Forelimb muscle (tissue), 1 donor: ENCODE measurements at regions not wholly inside any gene's neighbourhood (a gene's known extent, or its start where the extent isn't known, plus 50 kb on each side); places are given as distances from the start of the nearest gene placed in this dataset.
"Not testable (repeated sequence)": the region's sequence is repeated elsewhere in the genome, so short reads cannot be mapped to it uniquely, and the experiment has no call there.

Experiments used
- DNase-seq: peaks from one replicate; pipeline ENCODE4 v3.0.0-alpha.2; 2013; ENCODE audit warnings: low read depth

DNA sequence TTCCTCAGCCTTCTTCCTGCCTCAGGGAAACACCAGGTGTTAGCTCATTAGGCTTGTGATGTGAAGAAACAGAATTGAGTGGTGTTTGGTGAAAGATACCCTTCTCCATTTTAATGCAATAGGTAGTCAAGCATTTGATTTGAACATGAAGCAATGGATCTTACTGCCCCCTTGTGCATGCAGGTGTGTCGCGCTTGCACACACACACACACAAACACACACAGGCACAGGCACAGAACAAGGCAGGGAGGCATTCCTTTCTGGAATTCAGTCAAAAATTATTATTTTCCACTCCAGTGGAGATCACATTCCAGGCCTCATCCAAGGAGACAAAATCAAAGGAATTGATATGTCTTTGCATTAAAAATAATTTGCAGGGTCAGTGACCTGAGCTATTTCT, 667.0 kb upstream of the MARCKS start:
- no peak for DNase-seq

DNA sequence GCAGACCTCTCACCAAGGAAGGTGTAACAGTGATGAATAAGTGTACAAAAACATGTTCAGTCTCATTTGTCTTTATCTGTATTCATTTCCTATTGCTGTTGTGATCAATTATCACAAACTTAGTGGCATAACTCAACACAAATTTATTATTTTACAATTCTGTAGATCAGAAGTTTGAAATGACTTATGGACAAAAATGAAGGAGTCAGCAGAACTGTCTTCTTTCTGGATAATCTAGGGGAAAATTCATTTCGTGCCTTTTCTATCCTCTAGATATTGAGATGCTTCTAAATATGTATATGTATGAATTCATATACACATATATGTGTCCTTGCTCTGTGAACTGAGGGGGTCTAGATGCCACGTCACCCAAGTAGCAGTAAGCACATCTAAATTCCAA, 663.1 kb upstream of the MARCKS start:
- no peak for DNase-seq

DNA sequence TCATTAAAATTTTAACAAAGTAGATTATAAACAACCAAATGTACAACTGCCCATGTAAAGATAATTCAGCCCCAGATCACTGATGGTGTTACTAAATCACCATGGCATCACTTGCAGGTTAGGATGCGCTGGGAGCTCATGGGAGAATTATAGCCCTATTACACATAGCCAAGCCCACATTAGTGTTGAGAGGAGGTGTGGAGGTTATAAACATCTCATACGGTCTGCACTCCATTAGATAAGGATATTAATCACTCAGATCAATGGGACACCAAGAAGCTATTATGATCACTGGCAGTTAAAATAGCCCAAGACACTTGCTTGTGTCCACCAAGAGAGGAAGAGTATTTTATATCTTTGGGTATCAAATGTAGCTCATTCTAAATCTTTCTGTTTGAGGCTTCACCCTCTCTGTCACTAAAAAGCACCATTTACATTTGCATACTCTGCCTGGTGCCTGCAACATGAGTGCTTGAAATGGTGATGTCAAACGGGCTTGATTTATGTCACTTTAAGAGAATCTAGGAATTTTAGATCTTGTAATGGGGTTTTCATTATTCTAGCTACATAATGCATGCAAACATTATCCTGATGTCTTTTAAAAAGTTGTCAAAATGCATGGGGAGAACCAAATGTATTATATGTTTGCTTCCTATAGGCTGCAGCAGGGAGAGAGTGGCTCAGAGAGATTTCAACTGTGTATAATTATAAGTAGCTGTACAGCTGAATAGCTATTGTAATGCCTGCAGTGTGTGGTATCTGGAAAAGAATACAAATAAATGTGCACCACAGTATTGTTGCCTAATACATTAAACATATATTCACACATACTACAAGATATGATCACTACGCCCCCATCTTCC, 654.1 kb upstream of the MARCKS start:
- DNase-seq, result no peak

DNA sequence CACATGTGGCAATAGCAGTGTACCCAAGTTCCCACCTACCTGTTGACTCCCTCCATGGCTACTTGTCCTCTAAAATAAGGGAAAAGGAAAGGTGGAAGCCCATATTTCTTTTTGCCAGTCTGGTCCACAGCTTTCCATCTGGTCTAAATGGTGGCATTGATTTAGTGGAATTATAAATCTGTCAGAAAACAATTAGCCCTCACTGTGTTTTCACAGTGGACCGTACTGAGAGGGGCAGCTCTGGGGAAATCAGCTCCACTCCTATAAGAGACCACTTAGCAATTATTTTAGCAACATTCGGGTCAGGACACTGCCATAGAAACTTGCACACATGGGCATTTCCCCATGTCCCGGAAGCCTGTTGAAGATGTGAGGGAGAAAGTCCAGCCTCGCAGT, 653.4 kb upstream of the MARCKS start:
- no peak for DNase-seq

DNA sequence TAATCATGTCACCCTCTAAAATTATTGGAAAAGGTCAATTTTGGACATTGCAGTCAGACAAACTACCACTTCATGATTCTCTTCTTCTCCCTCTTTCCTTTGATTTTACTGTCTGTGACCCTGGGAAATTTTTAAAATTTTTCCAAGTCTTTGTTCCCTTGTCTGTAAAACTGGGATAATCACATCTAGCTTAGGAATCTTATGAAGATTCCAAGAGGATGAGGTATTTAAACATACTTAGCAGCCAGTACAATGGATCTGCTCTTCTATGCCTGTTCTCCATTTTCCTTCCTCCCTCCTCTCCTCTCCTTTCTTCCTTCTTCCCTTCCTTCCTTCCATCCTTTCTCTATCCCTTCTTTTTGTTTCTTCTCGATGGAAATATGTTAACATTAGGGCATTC, 651.6 kb upstream of the MARCKS start:
- no peak for DNase-seq

DNA sequence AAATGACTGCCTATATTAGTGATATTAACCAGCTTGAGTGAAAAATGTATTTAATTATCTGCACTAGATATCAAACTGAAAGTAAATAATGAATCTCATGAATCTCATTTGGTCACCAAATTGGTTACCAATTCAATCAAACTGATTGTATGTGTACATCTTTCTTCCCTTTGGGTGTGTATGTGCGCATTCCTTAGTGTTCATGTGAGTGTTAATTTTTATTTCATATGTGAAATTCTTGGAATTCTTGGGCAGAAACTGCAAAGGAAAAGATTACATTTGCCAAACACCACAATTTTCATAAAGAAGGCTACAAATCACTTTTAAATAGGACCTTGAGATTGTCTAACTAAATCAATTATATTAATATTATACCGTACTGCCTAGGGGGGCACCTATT, 648.4 kb upstream of the MARCKS start:
- DNase-seq, result no peak

DNA sequence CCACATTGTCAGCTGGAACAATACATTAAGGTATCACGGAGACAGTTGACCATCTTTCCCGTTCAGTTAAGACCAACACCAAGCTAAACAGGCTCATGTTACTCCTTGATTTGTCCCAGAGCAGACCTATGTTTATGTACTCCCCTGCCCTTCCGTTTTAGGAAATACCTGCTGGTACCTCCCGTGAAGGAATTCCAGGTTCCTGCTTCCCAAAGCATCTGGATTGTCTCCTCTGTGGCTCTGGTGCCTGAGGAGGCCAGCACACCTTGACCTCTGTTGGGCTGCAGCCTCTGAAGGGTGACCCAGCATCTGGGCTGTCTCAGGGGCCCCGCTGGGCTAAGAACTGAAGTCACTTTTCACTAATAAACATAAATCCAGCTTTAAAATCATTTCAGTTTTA, 647.8 kb upstream of the MARCKS start:
- DNase-seq, result no peak

DNA sequence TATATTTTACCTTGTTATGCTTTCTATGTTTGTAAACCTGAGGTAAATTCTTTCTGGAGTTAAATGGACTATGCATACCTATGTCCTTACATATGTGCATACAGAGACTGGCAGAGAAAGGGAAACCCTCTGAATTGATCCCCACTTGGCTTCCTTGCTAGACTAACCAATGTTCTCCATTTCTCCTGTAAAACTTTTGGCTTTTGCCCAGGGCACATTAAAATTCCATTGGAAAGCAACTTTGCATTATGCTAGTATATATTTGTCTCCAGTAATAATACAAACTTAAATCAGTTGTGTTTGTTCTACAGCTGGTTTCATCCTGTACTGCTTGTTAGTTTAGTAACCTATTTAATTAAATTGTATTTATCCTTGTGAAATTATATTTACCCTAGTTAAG, 646.0 kb upstream of the MARCKS start:
- DNase-seq, result no peak

DNA sequence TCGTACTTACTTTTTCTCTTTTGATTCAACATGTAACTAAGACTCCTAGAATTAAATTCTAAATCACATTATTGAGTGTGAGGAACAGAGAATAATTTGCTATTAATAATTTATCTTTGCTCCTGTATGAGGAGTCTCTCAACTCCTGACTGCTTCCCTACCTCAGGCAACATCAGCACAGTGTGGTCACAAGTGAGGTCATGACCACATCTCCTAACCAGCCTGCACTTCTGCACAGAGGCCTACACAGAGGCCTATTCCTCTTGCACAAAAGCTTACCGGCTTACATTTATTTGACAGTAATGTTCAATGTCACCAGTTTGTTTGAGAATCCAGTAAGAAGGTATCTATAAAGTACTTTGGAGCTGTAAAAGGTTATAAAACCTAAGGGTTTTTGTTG, 637.4 kb upstream of the MARCKS start:
- DNase-seq, result no peak

DNA sequence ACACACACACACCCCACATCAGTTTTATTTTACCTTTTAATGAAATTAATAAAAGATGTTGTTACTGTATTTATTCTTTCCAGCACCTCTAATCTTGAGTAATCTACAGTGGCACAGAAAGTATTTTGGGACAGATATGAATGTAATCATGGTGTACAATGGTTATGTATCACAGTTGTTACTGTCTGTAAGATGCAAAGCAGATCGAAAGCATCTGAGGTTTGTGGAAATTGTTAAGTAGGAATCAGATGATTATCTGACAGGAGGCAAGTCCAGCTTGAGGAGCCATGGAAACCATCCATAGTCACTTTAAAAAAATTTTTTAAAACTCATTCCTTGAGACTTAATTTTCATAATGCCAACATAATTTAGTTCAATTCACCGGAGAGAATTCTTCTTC, 636.3 kb upstream of the MARCKS start:
- no peak for DNase-seq

DNA sequence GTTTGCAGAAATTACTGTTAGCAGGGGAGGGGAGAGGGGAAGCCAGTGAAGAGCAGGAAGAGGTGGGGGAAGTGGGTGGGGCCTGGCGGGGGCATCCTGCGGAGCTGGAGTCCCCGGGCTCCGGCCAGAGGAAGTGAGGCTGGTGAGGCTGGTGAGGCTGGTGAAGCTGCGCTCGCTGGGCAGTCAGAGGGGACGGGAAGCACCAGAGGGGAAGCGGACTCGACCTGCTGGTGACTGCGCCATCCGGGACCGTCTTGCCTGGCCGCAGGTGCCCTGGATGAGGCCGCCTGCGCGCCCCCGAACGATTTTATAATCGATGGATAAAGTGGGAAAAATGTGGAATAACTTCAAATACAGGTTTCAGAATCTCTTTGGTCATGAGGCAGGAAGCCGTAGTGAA, 635.3 kb upstream of the MARCKS start:
- no peak for DNase-seq

DNA sequence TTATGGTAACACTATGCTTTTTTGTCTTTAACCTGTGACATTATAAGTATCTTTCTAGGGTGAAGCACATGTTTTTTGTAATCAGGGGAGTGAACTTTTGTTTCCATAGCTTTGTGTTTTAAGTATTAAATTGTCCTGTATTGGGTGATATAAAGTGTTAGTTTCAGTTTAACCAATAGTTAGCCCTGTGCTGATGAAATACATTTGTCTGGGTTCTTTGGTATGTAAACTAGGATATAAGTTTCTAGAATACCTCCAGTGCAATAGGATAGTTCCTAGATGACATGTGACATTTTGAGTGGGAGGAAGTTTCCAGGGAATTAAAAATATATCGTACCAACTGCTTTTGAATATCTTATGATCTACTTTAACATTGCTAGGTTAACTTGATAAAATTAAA, 611.0 kb upstream of the MARCKS start:
- no peak for DNase-seq

DNA sequence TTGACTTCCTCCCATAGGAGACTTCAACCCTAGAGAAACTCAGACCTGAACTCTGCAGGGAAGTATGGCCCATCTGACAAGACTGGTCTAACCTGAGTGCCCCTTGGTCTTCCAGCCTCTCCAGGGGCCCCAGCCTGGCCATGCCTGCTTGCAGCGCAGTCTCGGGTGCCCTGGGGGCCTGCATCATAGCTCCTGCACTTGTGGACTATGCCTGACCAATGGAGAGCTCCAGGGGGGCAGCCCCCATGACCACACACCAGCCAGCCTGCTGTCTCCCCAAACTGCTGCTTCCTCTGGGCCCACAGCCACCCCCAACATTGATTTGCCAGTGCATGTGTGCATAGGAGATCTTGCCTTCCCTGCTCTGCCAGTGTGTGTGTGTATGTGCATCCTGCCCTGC, 608.6 kb upstream of the MARCKS start:
- no peak for DNase-seq

DNA sequence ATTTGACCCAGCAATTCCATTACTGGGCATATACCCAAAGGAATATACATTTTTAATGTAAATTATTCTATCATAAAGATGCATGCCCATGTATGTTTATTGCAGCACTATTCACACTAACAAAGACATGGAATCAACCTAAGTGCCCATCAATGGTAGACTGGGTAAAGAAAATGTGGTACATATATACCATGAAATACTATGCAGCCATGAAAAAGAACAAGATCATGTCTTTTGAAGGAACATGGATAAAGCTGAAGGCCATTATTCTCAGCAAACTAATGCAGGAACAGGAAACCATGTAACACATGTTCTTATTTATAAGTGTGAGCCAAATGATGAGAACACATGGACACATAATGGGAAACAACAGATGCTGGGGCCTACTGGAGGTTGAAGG, 603.0 kb upstream of the MARCKS start:
- not testable (repeated sequence) for DNase-seq

DNA sequence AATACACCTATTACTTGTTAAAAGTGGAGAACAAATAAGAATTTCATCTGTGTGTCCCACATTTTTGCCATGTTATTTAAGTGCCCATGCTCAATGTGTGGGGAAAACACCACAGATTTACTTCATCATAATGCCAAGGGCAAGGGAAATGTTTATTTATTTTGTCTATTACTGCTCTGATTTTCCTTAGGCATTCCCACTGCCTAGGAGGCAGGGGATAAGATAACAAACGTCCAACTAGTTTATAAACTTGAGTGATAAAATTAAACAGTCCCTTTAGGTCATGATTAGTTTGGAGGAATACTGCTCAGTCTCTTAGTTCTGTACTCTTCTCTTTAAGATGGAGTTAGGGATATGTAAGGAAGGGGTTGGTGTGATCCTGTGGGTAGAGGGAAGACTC, 598.4 kb upstream of the MARCKS start:
- no peak for DNase-seq

DNA sequence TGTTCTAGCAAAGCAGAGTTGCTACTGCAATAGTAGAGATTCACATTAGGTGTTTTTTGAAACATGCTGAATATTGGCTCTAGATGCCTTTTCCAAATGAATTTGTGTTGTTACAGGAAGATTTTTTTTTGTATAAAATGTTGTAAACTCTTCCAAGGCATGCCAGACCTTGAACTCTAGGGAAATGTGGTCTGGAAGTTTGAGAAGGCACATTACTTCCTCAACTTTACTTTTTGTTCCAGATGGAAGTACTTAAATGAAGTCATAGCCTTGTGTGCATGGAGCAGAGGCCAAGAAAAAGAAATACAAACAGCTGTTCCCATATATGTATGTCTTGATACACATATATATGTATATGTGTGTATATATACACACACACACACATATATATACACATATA, 585.7 kb upstream of the MARCKS start:
- peak; percentile 91 for DNase-seq

DNA sequence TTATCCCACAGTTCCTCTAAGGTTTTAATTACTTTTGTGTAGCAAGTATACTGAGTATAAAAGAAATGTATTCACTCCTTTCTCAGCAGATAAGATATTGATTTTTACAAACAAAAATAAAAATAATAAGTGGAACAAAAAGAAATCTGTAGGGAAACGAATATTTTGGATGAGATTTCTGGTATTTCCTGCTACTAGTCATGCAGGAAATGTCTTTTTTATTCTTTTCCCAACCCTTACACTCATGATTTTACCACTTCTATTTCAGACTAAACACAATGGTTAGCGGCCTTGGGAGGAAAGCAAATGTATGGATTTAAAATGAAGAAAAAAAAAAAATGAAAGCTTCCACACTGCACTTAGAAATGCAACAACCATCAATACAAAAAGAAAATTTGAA, 580.5 kb upstream of the MARCKS start:
- no peak for DNase-seq

DNA sequence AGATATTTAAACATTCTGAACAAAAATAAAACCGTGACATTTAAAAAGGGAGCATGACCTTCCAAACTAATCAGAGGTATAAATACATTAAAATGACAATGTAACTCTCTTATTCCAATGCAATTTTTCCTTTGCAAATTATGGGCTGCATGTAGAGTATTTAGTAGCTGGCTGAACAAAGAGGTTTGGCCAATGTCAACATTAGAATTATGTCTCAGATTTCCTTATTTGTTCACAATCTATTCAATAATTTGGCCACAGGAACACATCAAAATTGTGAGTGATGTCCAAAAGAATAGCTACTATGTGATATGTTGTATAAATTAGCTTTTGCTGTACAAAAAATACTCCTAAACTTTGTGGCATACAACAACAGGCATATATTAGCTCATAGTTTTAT, 580.0 kb upstream of the MARCKS start:
- DNase-seq, result no peak

DNA sequence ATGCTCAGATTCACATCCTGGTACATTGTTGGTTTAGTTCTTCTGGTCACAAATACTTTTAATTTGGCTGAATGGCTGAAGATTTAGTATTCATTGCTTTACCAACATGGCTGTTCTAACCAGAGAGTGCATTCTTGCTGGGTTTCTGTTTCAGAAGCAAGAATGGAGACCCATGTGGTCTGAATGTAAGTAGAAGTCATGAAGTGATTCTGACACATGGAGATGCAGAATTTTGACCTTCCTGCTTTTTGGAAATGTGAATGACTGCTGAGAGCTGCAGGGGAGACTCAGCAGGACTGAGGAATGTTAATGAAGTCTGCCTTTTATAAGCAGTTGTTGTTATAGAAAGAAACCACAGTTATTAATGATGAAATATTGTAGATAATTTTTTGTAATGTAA, 576.1 kb upstream of the MARCKS start:
- no peak for DNase-seq

DNA sequence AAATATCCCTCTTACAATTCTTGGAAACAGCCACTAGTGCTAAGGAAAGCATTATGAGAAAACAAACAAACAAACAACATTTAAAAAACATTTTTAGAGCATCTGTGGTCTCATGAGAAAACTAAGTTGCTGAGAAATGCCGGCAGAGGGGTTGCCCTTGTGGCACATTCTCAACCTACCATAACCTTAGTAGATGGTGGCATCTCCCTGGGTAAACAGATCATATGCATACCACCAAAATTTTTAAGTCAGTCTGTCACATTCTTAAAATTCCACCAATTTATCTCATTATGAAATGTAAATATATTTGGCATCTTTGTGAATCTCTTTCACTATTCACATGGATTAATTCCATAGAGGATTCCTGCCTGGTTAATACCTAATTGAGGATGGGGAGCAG, 575.7 kb upstream of the MARCKS start:
- no peak for DNase-seq

DNA sequence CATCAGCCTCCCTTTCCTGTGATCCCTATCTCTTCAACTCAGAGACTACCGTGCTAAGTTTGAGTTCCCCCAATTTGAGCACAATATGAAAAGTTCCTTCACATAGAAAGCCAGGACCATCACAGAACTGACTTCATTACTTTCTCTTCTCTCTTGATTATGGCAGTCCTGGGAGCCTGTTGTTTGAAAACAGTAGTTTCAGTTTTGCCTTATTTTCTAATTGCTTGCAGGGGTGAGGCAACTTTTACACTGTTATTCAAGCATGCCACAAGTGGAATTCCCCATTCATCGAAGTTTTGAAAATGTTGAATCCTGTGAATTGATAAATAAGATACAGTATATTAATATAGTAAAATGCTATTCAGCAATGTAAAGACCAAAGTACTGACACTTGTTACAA, 569.7 kb upstream of the MARCKS start:
- DNase-seq, result no peak

DNA sequence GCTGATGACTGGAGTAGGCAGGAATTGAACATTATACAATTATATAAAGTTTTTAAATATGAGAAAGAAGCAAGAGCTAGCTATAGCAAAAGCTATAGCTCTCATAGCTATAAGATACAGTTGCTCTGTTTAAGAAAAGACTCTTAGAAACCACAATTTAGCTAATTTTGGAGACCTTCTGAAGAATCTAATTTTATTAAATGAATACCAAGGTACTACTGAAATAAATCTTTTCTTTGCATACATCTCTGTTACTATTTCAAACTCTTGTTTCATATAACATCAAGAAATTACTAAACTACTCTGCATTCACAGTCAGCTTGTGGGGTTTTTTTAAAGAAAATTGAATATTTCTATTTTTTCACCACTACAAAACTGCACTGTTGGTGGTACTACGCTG, 568.7 kb upstream of the MARCKS start:
- DNase-seq, result no peak

DNA sequence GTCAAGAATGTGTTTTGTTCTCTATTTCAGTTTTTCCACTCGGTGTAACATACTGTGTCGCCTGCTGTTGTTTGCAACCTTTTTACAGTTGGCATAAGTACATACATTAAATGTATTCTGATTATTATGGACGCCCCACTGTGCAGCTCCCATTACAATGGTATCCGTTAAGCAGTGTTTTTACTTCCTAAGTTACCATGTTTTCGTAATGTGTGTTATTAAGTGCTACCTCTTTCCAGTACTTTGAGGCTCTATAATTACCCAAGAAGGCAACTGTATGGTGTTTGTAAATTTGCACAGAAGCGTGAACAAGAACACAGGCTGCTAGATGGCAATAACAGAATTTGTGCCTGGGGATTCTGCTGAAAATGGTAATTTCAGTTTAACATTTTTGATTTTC, 568.0 kb upstream of the MARCKS start:
- no peak for DNase-seq

DNA sequence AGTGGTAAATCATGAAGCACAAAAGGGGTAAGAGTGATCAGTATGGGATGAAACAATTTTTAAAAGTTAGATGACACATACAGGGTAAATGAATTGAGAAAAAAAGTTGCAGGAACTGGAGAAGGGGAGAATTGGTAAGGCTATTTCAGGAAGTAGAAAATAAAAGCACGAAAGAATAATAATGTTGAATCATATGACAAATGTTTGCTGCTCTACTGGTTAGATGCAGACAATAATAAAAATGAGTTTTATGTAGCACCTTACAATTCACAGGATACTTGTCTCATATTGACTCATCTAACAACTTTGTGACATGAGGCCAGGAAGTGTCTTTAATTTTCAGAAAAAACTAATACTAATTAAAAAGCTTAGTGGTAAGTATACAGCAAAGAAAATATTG, 566.5 kb upstream of the MARCKS start:
- no peak for DNase-seq
